Vagina (tissue), 2 donors: ENCODE measurements at regions not wholly inside any gene's neighbourhood (a gene's known extent, or its start where the extent isn't known, plus 50 kb on each side); places are given as distances from the start of the nearest gene placed in this dataset.

ENCODE experiments used
- CTCF ChIP-seq, 3 experiments: fragments of 450-650 bp in 2 of 3; fragments of 200-600 bp in 1 of 3; sonication (generic) in 1 of 3; IDR thresholded peaks; one replicate each; pipeline ENCODE4 v1.5.1; 2017 to 2019; ENCODE audit warnings: antibody characterized with exemption in 3 of 3, mild to moderate bottlenecking in 2 of 3, moderate library complexity in 2 of 3
- POLR2A ChIP-seq, 2 donors: fragments of 450-650 bp; IDR thresholded peaks; one replicate each; pipeline ENCODE4 v1.6.1; 2017; ENCODE audit warnings: antibody characterized with exemption in 2 of 2, mild to moderate bottlenecking in 2 of 2, moderate library complexity in 2 of 2
- POLR2AphosphoS5 ChIP-seq, 2 donors: sonication (generic); formaldehyde crosslinking; IDR thresholded peaks; one replicate each; pipeline ENCODE4 v1.9.0; 2017; ENCODE audit warnings: antibody characterized with exemption in 2 of 2, mild to moderate bottlenecking in 2 of 2, low read depth in 1 of 2; ENCODE audit not compliant: insufficient read depth in 1 of 2

- no peak for TF ChIP-seq CTCF (IDR thresholded peaks at IDR 0.05)
- no peak for TF ChIP-seq POLR2A (IDR thresholded peaks at IDR 0.05)
- no peak for TF ChIP-seq POLR2AphosphoS5 (IDR thresholded peaks at IDR 0.05; ENCODE audit: insufficient read depth in 1 of 2, low read depth in 1 of 2)
Measured at GRCh38 chr12:124635316-124635715, 67.9 kb upstream of the NCOR2 start.
